ENCODE measurements at regions not wholly inside any gene's neighbourhood (a gene's known extent, or its start where the extent isn't known, plus 50 kb on each side); places are given as distances from the start of the nearest gene placed in this dataset.

DNA sequence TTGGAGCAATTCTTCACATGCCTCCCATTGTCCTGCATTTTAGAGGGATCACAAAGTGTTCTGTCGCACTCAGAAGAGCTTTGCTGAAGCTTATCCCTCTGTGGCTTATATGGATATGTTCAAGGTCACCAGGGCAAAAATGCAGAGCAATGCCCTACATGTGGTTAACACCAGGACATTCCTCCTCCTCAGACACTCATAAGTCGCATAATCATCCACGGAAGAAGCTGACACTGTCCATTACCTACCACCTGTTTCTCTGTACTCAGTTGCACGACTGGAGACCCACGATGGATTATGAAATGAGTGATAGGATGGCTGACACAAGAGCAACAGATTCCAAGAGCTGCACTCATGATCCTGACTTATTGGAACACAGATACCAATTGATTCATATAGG lies 68.7 kb upstream of the PRDX4 start:
- TF ChIP-seq, protein P1, sequence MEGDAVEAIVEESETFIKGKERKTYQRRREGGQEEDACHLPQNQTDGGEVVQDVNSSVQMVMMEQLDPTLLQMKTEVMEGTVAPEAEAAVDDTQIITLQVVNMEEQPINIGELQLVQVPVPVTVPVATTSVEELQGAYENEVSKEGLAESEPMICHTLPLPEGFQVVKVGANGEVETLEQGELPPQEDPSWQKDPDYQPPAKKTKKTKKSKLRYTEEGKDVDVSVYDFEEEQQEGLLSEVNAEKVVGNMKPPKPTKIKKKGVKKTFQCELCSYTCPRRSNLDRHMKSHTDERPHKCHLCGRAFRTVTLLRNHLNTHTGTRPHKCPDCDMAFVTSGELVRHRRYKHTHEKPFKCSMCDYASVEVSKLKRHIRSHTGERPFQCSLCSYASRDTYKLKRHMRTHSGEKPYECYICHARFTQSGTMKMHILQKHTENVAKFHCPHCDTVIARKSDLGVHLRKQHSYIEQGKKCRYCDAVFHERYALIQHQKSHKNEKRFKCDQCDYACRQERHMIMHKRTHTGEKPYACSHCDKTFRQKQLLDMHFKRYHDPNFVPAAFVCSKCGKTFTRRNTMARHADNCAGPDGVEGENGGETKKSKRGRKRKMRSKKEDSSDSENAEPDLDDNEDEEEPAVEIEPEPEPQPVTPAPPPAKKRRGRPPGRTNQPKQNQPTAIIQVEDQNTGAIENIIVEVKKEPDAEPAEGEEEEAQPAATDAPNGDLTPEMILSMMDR (conservative IDR thresholded peaks at IDR 0.05; ENCODE audit: low read depth, low read length), result no peak
- TF ChIP-seq POLR2A (IDR thresholded peaks at IDR 0.05; ENCODE audit: low read depth, low read length), result no peak
- TF ChIP-seq, protein P2, sequence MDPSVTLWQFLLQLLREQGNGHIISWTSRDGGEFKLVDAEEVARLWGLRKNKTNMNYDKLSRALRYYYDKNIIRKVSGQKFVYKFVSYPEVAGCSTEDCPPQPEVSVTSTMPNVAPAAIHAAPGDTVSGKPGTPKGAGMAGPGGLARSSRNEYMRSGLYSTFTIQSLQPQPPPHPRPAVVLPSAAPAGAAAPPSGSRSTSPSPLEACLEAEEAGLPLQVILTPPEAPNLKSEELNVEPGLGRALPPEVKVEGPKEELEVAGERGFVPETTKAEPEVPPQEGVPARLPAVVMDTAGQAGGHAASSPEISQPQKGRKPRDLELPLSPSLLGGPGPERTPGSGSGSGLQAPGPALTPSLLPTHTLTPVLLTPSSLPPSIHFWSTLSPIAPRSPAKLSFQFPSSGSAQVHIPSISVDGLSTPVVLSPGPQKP (IDR thresholded peaks at IDR 0.05; ENCODE audit: borderline replicate concordance, low read depth, low read length), result no peak
- TF ChIP-seq MXI1 (IDR thresholded peaks at IDR 0.05; ENCODE audit: borderline replicate concordance, low read depth, low read length), result no peak
- TF ChIP-seq CHD1 (IDR thresholded peaks at IDR 0.05; ENCODE audit: low read depth, low read length), result no peak
- no peak for TF ChIP-seq CEBPB (IDR thresholded peaks at IDR 0.05; ENCODE audit: low read depth, low read length)
- TF ChIP-seq, protein P3, sequence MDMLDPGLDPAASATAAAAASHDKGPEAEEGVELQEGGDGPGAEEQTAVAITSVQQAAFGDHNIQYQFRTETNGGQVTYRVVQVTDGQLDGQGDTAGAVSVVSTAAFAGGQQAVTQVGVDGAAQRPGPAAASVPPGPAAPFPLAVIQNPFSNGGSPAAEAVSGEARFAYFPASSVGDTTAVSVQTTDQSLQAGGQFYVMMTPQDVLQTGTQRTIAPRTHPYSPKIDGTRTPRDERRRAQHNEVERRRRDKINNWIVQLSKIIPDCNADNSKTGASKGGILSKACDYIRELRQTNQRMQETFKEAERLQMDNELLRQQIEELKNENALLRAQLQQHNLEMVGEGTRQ (IDR thresholded peaks at IDR 0.05; ENCODE audit: low read depth, low read length), result no peak
- no peak for TF ChIP-seq RAD21 (IDR thresholded peaks at IDR 0.05; ENCODE audit: low read length)
- TF ChIP-seq SMC3 (IDR thresholded peaks at IDR 0.05; ENCODE audit: low read depth, low read length), result no peak
- no peak for TF ChIP-seq FOS (IDR thresholded peaks at IDR 0.05; ENCODE audit: low read depth, low read length)
